Loucy (cell line): ENCODE measurements at regions not wholly inside any gene's neighbourhood (a gene's known extent, or its start where the extent isn't known, plus 50 kb on each side); places are given as distances from the start of the nearest gene placed in this dataset.

ENCODE experiments used
- CTCF ChIP-seq: fragments of 200-600 bp; sonication (generic); conservative IDR thresholded peaks from 2 replicates; pipeline ENCODE4 v1.5.1; 2014; ENCODE audit warnings: mild to moderate bottlenecking, antibody characterized with exemption, low read length
- EZH2phosphoT487 ChIP-seq: fragments of 200-600 bp; IDR thresholded peaks from 2 replicates; pipeline ENCODE4 v1.6.1; 2018; ENCODE audit warnings: antibody characterized with exemption, mild to moderate bottlenecking, moderate library complexity, borderline replicate concordance

GRCh38 chr5:53180991-53181390, 71.4 kb upstream of the MOCS2 start:
- no peak for TF ChIP-seq CTCF
- no peak for TF ChIP-seq EZH2phosphoT487
